GM21825 (cell line): ENCODE measurements at regions not wholly inside any gene's neighbourhood (a gene's known extent, or its start where the extent isn't known, plus 50 kb on each side); places are given as distances from the start of the nearest gene placed in this dataset.
A peak's percentile ranks its signal among the peaks of the same experiment; 100 is the strongest.
"Not testable (repeated sequence)": the region's sequence is repeated elsewhere in the genome, so short reads cannot be mapped to it uniquely, and the experiment has no call there.

Experiments used
- ATAC-seq: cut with Tn5 transposase; IDR thresholded peaks from one replicate; pipeline ENCODE4 v1.9.1; 2021; ENCODE audit warnings: mild to moderate bottlenecking, moderate library complexity; ENCODE audit not compliant: unreplicated experiment

DNA sequence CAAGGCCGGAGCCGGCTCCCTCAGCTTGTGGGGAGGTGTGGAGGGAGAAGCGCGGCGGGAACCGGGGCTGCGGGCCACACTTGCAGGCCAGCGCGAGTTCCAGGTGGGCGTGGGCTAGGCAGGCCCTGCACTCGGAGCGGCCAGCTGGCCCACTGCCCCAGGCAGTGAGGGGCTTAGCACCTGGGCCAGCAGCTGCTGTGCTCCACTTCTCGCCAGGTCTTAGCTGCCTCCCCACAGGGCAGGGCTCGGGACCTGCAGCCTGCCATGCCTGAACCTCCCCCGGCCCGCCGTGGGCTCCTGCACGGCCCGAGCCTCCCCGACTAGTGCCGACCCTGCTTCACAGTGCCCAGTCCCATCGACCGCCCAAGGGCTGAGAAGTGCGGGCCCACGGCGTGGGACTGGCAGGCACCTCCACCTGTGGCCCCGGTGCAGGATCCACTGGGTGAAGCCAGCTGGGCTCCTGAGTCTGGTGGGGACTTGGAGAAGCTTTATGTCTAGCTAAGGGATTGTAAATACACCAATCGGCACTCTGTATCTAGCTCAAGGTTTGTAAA is 131.8 kb downstream of the KDR start:
- ATAC-seq, result not testable (repeated sequence)

DNA sequence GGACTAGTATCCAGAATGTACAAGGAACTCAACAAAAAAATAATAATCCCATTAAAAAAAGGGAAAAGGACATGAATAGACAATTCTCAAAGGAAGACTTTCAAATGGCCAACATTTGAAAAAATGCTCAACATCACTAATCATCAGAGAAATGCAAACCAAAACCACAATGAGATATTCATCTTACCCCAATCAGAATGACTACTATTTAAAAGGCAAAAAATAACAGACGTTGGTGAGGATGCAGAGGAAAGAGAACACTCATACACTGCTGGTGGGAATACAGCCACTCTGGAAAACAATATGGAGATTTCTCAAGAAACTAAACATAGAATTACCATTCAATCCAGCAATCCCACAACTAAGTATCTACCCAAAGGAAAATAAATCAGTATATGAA is 133.1 kb downstream of the KDR start:
- no peak for ATAC-seq

DNA sequence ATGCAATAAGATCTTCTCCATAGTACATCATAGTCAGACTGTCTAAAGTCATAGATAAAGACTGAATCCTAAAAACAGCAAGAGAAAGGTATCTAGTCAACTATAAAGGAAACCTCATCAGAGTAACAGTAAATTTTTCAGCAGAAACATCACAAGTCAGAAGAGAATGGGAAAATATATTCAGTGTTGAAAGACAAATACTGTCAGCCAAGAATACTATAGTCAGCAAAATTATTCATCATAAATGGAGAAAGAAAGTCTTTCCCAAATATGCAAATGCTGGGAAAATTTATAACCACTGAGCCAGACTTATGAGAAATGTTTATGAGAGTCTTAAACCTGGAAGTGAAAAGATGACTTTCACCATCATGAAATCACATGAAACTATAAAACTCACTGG is 136.7 kb downstream of the KDR start:
- no peak for ATAC-seq

DNA sequence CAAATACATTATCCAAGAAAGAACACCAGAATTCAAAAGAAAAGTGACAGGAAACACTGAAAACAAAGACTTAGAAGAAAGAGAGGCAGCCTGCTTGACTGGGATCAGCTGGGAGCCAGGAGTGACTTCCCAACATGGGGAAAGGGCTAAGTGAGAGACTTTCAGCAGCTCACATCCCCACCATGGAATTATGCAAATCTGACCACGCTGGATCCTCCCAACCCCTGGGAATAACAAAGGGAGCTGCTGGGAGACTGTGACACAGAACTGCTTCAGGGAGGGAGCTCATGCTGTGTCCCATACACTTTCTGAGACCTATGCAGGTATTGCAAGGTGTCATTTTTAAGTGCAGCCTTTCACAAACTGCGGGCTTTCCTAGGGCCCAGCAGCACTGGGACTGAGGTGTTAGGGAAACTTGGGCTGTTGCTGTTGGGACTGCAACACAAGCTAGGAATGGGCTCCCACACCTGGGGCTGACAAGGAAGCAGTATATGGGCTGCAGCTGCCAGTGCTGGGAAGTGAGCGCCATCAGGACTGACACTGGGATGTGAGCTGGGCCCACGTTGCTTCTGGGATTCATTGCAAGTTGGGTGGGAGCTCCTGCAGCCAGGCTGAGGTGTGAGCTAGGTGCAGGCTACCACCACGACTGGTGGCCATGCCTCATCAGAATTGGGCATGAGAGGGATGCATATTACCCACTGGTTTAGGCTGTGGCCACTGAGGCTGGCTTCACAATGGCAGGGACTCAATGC is 139.1 kb downstream of the KDR start:
- ATAC-seq, result no peak

DNA sequence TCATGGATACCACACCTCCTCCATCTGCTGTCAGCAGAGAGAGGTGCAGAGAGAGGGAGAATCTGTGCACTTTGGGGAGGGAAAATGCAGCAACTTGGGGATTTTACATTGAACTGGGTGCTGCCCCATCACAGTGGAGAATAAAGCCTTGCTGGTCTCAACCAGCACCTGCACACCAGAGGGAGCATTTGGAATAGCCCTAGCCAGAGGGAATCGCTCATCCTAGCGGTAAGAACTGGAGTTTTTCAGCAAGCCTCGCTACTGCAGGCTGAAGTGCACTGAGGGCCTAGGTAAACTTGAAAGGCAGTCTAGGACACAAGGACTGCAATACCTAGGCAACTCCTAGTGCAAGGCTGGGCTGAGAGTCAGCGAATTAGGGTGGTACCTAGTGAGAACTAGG is 148.7 kb downstream of the KDR start:
- no peak for ATAC-seq

DNA sequence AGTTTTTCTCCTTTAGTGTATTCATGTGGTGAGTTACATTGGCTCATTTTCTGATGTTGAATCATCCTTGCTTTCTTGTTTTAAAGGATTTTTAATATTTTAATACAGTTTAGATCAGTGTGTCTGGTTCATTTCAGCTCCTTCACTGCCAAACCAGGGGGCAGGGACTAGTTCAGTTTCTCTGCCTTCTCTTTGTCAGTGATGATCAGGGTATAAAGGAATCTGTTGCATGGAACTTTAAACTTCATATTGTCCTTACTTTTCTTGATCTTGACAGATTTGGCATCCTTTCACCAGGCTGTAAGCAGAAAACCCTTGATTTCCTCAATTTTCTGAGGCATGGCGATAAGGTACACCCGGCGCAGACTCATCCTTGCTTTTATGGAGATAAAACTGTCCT is 149.4 kb downstream of the KDR start:
- no peak for ATAC-seq

DNA sequence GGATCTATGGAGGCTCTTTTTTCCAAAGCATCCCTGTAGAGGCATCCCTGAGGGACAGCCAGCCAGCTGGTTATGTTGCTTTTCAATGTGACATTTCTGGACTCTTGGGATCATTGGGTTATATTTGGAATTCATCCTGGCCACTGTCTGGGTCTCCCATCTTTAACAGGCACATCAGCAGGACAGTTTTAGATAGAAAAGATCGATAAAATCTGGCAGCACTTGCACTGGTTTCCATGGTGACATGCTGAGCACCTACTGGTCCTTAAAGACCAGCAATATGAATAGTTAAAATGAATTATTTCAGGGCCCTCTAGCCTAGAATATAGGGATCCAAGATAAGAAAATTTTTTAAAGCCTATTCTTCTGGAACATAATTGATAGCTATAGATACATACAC is 151.6 kb downstream of the KDR start:
- ATAC-seq, result no peak

DNA sequence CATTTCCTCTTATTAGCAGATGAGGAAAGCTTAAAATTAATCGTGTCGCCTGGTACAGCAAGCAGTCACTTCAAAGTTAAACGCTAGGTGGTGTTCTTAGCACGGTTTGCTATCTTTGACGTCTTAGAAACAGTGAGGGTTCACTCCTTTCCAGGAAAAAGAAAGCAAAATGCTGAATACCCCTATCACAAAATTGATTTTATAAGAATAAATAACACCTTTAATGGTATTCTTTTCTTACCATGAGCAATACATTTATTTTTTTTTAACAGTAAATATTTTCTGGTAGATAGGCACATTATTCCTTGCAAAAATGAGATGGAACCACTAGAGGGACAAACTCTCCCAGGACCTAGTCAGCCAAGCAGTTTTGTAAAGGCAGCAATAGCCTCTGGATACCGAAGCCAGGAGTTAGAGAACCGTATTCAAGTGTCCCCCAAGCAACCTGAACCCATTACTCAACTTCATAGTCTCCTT is 153.9 kb downstream of the KDR start:
- no peak for ATAC-seq

DNA sequence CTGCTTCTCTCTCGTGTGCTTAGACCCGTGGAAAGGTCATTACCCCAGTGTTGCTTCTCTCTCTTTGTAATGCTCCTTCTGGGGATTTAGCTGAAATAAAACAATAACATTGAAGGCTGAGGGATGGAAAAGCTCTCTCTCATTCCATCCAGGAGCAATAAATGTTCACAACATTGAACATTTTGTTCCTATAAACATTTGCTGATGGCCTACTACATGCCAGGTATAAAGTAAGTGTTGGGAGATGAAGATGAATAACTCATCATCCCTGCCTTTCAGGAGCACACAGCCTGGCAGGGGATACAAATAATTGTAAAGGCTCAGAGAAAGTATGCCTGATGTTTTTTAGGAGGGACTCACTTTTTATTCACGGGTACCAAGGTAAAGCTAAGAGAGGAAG is 158.1 kb downstream of the KDR start:
- ATAC-seq, result no peak

DNA sequence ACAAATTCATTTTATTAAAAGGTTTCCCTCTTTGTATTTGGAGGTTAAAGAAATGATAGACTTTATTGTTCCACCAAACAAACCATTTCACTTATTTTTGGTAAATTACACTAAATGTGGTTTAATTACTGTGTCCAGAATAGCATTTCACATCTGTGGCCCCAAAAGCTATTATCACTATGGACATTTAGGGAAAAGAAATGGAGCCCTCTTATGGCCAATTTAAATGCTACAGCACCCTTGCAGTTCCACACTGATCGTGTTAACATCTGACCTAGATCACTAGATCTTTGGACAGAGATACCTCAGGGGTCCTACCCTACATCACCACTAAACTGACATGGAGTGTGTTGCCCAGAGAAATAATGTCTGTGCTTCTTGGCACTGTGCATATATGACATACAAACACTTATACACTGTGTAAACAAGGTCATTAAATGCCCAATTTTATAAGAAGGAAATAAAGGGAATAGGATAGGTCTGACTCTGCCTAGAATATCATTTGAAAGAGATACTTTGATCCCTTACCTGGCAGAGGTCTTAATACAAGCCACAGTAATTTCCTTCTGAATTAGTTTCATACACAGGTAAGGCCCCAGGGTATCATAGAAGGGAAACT is 163.9 kb downstream of the KDR start:
- ATAC-seq, result no peak

DNA sequence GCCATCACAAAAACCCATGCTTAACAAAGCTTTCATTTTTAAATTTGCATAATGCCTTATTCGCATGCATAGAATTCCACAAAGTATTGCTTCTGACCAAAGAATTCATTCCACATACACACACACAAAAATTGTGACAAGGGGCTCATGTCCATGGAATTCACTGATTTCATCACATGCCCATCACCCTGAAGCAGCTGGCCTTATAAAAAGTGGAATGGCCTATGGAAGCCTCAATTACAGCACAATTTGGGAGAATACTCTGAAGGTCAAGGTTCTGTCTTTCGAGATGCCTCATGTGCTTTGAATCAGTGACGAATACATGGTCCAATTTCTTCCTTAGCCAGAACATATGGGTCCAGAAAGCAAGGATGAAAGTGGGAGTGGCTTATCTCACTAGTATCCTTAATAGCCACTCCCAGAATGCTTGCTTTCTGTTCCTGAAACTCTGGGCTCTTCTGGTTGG is 165.7 kb downstream of the KDR start:
- ATAC-seq, result no peak

DNA sequence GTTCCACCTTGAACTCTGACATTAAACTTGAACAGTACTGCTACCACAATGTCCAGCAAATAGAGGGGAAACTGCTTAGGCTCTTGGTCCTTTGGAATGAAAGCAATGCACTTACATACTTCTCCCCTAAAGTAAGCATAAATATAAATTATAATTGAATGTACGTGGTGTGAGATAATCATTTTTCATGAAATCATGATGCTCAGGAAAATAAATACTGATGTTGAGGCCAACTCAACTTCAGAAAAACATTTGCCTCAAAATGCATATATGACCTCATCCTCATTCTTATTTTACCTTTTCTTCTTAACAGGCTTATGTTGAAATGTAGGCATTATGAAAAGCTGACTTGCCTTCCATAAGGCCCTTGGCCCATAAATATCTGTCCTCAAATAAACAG is 166.3 kb downstream of the KDR start:
- no peak for ATAC-seq

DNA sequence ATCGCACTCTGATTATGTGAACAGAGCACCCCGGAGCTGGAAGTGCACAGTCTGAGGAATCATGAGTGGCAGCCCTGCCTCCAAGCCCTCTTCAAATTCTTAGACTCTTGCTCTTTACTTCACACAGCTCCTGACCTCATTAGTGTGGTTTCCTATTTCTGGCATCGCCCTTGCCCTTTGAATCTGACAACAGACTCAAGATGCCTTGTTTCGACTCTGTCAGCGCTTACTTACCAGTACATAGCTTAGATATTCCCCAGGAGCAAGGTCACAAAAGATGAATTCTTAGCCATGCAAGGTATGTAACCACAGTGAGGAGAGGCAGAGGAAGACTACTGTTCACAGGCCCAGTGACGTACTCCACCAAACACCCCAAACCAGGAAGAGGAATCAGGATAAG is 167.2 kb downstream of the KDR start:
- ATAC-seq, result no peak

DNA sequence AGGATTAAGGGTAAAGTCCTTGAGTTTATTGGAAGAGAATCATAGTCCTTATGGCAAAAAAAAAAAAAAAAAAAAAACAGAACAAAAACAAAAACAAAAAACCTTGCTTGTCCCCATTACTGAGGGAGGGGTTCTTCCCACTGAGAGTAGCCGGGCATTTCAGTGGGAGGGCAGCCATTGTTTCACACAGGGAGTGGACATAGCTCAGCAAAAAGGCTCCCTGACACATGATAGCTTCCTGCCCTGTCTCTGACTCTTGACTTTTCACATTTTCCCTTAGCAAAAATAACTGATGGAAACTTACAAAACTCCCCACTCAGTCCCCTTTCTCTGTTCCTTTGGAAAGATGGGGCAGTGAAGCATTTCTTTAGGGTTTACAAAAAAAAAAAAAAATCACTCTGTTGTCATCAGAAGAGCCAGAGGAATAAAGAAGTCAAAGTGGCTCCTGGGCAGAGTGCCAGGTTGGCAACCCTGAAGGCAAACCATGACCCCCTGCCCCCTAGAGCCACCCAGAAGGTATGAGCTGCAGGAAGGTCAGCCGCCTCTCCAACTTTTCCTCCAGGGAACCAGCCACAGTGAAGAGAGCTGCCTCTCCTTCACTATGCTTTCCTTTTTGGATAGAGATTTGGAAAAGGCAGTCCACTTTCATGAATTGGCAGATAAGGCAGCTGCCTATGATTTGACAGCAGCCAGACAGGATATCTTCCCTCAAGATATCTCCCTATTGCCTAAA is 170.6 kb downstream of the KDR start:
- ATAC-seq, result no peak

DNA sequence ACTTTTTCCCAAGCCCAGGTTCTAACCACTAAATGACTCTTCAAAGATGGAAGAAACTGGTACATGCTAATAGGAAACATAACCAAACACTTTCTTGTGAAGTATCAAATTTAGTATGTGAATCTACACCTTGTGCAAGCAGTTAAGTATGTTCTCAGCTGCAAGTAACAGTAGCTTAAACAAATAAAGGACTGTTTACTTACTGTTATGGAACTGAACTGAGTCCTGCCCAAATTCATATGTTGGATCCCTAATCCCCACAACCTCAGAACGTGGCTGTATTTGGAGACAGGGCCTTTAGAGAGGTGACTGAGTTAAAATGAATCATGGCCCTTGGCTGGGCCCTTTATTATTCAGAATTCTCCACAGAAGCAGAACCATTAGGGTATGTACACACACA is 178.7 kb downstream of the KDR start:
- no peak for ATAC-seq

DNA sequence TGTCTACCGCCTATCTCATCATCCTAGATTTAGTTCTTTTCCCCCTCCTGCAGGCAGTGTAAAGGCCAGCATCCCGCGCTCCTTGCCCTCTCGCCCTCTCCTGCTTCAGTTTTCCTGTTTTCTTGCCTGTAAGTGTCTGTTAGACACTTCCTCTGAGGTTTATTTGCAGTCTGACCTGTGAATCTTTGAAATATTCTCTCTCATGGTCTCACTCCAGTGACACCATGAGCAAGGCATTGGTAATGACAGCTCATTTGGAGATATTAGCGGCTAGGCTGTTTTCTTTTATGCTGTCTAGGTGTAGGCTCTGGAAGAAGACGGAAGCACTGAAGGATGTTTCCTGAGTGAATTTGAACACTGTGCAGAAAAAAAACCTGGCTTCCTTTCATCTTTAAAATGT is 179.6 kb downstream of the KDR start:
- ATAC-seq, result no peak

DNA sequence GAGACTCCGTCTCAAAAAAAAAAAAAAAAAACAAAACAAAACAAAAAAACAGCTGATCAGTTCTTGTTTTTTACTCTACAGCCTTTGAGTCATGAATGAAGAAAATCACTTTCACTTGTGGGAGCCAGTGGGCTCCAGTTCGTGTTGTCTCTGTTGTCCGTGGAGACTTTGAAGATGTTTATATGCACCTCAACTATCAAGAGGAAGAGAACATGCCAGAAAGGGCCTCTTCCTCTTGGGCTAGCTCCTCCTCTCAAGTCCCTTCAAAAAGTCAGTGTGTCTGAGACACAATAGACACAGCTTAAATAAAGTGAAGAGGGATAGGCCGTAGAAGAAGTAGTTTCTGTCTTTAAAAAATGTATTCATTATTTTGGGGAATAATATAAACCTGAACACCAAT is 182.7 kb downstream of the KDR start:
- peak; percentile 51 for ATAC-seq

DNA sequence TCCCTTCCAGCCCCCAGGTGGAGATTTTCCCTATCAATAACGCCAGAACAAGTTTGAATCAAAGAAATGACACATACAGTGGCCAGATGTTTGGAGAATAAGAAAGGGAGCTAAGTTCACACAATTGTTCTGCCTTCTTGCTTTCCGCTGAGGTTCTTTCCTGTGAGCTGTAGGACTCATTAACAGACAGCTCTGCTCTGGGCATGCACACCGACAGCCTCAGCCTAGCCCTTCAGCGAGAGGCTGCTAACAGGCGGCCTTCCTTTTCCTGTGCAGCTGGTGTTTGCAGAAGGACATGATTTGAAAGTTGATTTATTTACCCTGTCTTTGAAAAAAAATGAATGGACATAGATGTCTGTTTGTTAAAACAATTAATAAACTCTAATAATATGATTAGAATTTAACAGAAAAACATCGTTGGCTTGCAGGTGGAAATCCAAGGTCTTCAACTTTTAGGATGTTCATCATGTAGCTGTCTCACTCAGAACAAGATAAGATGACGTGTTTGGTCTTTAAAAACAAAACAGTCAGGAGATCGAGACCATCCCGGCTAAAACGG is 183.3 kb downstream of the KDR start:
- peak; percentile 89 for ATAC-seq

DNA sequence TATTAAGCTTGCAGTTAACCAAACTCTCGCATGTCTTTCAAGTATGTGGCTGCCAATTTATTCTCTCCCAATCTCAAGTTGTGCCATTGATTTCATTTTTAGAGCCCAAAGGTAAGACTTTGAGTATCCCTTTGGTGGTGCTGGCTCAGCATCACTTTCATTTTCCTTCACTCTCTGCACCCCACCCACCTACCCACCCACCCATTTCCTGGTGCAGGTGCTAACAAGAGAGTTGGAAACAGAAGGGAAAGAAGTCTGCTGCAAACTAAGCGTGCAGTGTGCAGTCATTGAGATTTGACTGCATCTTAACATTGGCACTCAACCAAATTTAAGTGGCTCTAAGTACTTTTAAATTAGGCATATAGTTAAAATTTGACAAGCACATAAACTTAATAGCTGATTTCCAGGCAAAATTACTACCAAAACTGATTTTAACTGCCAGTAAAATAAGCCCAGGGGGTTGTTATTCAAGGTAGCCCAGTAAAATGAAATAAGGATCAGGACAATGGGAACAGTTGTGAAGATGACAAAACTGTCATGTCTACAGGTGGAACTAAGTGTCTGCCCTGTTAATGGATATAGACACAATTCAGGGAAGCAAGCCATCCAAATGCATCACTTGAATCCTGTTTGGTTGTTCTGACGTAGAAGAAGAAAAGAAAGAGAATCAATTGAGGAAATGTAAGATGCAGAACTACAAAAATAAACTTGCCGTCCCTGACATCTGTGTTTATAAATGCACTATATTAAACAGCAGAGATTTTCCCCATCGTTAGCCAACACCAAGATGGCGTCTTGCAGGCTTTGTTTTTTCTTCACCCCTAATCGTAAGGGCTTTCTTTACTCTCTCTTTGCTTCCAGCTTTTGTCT is 184.2 kb downstream of the KDR start:
- no peak for ATAC-seq

DNA sequence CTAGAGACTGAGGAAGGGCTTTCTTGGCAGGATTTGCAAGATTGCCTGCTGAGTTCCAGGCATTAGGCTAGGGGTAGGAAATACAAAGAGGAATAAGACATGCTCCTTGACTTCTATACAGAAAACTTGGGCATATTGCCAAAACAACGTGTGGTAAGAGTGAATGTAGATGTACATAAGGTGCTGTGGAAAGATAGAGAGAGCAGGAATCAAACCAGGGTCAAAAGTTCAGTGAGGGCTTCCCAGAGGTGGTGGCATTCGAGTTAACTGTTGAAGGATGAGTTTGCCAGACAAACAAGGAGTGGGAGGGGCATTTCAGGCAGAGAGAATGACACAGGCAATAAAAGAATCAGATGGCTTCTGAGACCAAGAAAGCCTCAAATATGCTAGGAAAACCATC is 187.9 kb downstream of the KDR start:
- ATAC-seq, result no peak
